ENCODE measurements at regions not wholly inside any gene's neighbourhood (a gene's known extent, or its start where the extent isn't known, plus 50 kb on each side); places are given as distances from the start of the nearest gene placed in this dataset.

DNA sequence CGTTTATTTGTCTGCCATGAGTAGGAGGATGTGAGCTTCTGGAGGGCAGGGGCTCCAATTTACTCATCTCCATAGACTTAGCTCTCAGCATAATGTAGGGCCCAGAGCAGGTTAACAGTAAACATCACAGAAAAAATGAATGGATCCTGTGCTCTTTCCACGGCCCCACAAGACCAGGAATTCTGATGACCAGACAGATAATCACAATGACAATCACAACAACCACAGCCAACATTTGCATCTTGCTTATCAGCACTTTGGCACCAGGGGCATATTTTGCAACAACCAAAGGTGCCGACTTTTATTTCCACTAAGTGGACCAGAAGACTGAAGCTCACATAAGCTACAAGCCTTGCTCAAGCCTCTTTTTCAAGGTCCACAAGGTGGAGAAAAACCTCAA, 68.9 kb upstream of the ANKRD34C start:
- no peak for TF ChIP-seq MED1 (CRISPR knock-in tag; IDR thresholded peaks at IDR 0.05; ENCODE audit: borderline replicate concordance)
- no peak for TF ChIP-seq POLR2AphosphoS2 (IDR thresholded peaks at IDR 0.05; ENCODE audit: low read length)
- TF ChIP-seq, protein P1, sequence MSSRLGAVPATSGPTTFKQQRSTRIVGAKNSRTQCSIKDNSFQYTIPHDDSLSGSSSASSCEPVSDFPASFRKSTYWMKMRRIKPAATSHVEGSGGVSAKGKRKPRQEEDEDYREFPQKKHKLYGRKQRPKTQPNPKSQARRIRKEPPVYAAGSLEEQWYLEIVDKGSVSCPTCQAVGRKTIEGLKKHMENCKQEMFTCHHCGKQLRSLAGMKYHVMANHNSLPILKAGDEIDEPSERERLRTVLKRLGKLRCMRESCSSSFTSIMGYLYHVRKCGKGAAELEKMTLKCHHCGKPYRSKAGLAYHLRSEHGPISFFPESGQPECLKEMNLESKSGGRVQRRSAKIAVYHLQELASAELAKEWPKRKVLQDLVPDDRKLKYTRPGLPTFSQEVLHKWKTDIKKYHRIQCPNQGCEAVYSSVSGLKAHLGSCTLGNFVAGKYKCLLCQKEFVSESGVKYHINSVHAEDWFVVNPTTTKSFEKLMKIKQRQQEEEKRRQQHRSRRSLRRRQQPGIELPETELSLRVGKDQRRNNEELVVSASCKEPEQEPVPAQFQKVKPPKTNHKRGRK (tag; IDR thresholded peaks at IDR 0.05): no peak
- TF ChIP-seq KDM5B (IDR thresholded peaks at IDR 0.05; ENCODE audit: insufficient replicate concordance, low read depth, low read length): no peak
- TF ChIP-seq C11orf30 (IDR thresholded peaks at IDR 0.05; ENCODE audit: low read depth): no peak
- no peak for TF ChIP-seq GATAD2A (IDR thresholded peaks at IDR 0.05)
- no peak for TF ChIP-seq ZNF707 (CRISPR knock-in tag; conservative IDR thresholded peaks at IDR 0.05)
- no peak for TF ChIP-seq CTCF (IDR thresholded peaks at IDR 0.05 in 2 of 3, conservative IDR thresholded peaks at IDR 0.05 in 1 of 3; ENCODE audit: insufficient read depth in 2 of 3, low read depth in 1 of 3, low read length in 3 of 3)
- no peak for TF ChIP-seq FOXA1 (IDR thresholded peaks at IDR 0.05; ENCODE audit: borderline replicate concordance)
- no peak for TF ChIP-seq SMAD4 (CRISPR knock-in tag; conservative IDR thresholded peaks at IDR 0.05)
